ENCODE measurements at regions not wholly inside any gene's neighbourhood (a gene's known extent, or its start where the extent isn't known, plus 50 kb on each side); places are given as distances from the start of the nearest gene placed in this dataset.

DNA sequence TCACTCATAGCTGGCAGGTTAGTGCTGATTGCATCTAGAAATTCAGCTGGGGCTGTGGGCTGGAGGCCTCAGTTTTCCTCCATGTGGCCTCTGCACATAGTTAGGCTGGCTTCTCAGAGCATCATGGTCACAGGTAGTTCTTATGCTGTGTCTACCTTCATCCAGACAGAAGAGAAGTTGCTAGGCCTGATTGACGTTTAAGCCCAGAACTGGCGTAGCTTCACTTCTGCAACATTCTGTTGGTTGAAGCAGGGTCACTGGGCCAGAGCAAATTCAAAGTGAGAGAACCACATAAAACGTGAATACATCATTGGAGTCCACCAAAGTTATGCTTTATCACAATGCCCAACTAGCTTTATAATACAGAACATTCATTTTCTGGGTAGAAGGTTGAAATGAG lies 116.0 kb downstream of the SPP2 start:
- TF ChIP-seq, protein P1, sequence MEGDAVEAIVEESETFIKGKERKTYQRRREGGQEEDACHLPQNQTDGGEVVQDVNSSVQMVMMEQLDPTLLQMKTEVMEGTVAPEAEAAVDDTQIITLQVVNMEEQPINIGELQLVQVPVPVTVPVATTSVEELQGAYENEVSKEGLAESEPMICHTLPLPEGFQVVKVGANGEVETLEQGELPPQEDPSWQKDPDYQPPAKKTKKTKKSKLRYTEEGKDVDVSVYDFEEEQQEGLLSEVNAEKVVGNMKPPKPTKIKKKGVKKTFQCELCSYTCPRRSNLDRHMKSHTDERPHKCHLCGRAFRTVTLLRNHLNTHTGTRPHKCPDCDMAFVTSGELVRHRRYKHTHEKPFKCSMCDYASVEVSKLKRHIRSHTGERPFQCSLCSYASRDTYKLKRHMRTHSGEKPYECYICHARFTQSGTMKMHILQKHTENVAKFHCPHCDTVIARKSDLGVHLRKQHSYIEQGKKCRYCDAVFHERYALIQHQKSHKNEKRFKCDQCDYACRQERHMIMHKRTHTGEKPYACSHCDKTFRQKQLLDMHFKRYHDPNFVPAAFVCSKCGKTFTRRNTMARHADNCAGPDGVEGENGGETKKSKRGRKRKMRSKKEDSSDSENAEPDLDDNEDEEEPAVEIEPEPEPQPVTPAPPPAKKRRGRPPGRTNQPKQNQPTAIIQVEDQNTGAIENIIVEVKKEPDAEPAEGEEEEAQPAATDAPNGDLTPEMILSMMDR (IDR thresholded peaks at IDR 0.05), result no peak
- TF ChIP-seq POLR2A (IDR thresholded peaks at IDR 0.05), result no peak

Data from lower leg skin (tissue), 3 donors.